HG03196 (cell line): ENCODE measurements at regions not wholly inside any gene's neighbourhood (a gene's known extent, or its start where the extent isn't known, plus 50 kb on each side); places are given as distances from the start of the nearest gene placed in this dataset.

ENCODE experiments used
- ATAC-seq: cut with Tn5 transposase; IDR thresholded peaks from one replicate; pipeline ENCODE4 v1.9.1; 2021; ENCODE audit not compliant: unreplicated experiment

GRCh38 chr17:74148446-74148845 lies 55.0 kb upstream of the RPL38 start:
- no peak for ATAC-seq

DNA sequence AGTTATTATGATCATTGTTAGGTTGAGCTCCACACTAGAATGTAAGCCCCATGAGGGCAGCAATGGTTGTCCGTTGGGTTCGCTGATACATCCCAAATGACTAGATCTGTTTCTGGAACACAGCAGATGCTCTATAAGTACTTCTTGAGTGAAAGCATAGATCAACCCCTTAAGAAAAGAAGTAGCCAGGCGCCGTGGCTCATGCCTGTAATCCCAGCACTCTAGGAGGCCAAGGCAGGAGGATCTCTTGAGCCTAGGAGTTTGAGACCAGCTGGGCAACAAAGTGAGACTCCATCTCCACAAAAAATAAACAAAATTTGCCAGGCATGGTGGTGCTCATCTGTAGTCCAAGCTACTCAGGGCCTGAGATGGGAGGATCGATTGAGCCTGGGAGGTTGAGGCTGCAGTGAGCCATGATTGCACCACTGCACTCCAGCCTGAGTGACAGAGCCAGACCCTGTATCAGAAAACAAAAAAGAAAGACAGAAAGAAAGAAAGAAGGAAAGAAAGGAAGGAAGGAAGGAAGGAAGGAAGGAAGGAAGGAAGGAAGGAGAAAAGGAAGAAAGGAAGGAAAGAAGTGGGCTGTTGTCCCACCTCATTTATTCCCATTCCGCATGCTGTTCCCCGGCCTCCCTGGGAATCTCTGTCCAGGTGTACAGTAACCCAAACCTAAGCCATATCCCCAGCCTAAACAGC lies 54.4 kb upstream of the RPL38 start:
- no peak for ATAC-seq

DNA sequence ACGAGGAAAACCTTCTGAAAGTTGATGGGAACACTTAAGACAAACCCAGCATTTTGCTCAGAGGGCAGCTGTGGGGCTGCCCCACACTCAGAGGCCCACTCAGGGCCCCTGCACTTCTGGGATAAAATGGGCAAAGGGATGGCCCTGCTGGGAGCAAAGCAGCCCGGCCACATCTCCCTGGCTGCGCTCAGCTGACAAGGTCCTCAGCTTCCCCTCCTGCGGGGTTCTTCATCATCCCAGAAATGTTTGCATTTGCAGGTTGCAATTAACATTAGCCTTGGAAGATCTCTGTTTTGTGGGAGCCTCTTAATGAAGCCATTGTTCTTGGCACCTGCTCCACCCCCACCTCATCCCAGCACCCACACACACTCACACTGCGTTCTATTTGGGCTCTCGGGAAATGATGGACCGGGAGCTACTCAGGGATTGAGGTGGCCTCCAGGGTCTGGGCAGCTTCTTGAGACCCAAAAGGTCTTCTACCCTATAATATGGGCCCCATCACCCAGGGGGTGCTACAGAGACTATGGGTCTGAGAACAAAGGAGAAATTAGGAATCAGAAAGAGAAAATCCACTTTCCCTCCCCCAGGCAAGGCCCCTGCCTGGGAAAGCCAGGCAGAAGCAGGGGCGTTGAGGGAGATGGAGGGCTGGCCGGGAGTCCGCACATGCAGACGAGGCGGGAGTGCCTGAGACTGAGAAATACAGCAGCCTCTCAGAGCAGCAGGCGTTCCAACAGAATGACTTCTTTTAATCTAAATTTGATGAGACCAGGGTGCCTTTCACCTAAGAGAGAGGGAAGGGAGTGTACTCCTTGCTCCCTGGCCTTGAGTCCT lies 53.7 kb upstream of the RPL38 start:
- no peak for ATAC-seq

DNA sequence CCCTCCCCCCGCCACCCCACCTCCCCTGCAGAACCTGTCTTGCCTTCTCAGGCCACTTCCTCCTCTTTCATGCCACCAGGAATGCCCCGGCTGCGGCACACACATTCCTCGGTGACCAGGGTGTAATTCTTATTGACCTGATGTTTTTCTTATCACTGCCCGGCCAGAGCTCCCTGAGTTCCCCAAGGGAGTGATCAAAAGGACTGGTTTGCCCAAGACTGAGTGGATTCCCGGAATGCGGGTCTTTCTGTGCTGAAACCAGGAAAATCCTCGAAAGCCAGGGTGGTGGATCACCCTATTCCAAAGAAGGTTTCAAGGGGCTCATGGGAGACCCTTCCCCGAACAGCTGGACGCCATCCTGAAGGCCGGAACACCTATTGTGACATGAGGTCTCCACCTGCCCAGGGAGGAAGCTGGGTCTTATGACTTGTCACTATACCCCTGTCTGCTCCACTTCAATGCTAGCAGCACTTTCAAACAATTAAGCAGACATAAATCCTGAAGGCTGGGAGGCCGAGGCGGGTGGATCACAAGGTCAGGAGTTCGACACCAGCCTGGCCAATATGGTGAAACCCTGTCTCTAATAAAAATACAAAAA lies 53.0 kb upstream of the RPL38 start:
- no peak for ATAC-seq

- ATAC-seq, result no peak
Measured at GRCh38 chr17:74151551-74152315, 51.7 kb upstream of the RPL38 start.

DNA sequence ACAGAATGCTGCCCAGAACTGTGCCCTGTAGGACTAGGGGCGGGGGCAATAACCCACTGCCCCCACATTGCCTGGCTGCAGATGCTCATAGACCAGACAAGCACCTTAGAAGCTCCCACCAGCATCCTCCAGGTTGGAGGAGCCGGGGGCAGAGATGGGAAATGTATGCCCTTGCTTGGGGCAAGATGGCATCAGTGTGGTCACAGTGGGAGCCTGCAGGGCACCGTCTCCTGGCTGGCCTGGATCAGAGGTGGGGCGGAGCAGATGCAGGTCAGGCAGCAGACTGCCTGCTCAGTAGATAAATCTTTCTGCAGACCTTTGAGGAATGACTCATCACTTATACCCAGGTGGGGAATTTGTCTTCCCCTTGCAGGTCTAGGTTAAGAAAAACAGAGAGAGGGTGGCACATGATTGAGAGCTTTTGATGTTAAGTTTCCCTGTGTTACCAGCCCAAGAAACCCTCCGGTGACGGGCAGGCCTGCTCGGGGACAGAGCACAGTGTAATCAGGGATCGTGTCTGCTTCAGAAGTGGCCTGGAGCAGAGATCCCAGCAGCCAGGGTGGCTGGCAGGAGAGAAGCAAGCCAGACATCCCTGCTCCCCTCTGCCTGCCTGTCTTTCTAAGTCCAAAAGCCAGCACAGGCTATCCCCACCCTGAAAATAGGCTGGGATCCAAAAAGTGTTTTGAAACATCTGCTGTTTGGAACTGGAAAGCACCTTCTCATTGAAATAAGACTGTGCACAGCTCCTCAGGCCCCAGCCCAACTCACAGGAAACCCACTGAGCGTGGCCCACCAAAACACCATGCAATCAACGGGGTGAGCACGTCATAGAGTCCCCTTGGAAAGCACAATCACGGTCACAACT lies 50.7 kb upstream of the RPL38 start:
- no peak for ATAC-seq

- no peak for ATAC-seq
Measured at GRCh38 chr17:74153456-74153810, 50.0 kb upstream of the RPL38 start.
